DOHH2 (cell line): ENCODE measurements at regions not wholly inside any gene's neighbourhood (a gene's known extent, or its start where the extent isn't known, plus 50 kb on each side); places are given as distances from the start of the nearest gene placed in this dataset.

Experiments
- CTCF ChIP-seq: fragments of 200-600 bp; sonication (generic); IDR thresholded peaks from one replicate; pipeline ENCODE4 v1.5.1; 2014; ENCODE audit warnings: antibody characterized with exemption, mild to moderate bottlenecking, low read depth, low read length; ENCODE audit not compliant: poor library complexity, severe bottlenecking
- EZH2phosphoT487 ChIP-seq: fragments of 200-600 bp; sonication (generic); IDR thresholded peaks from 2 replicates; pipeline ENCODE4 v1.6.1; 2017; ENCODE audit warnings: borderline replicate concordance, mild to moderate bottlenecking, antibody characterized with exemption, low read length, moderate library complexity, mixed read lengths

GRCh38 chr12:102549691-102550090 is 69.3 kb upstream of the IGF1 start:
- TF ChIP-seq CTCF (no peak), EZH2phosphoT487 (no peak)
